AG08396 (cell line): ENCODE measurements at regions not wholly inside any gene's neighbourhood (a gene's known extent, or its start where the extent isn't known, plus 50 kb on each side); places are given as distances from the start of the nearest gene placed in this dataset.
"Not testable (repeated sequence)": the region's sequence is repeated elsewhere in the genome, so short reads cannot be mapped to it uniquely, and the experiment has no call there.

ENCODE experiments used
- DNase-seq: peaks from one replicate; pipeline ENCODE4 v3.0.0; 2012; ENCODE audit warnings: low spot score, mixed read lengths

GRCh38 chr3:177457204-177457603 is 259.9 kb upstream of the TBL1XR1 start:
- DNase-seq = not testable (repeated sequence)

DNA sequence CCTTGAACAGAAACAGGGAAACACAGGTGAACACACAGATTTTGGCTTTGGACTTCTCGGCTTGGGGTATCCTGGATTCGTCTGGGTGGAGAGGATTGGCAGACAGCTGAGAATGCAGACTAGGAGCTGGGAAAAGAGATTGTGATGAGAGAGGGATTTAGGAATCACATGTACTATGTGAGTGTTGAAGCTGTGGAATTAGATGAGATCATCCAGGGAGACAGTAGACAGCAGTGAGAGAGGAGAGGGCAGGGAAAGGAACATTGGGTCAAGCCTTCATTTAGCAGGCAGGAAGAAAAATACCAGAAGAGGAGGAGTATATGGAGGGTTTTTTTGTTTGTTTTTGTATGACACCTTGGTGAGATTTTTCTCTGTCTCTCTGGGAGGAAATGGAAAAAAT is 262.1 kb upstream of the TBL1XR1 start:
- DNase-seq = peak; percentile 50

DNA sequence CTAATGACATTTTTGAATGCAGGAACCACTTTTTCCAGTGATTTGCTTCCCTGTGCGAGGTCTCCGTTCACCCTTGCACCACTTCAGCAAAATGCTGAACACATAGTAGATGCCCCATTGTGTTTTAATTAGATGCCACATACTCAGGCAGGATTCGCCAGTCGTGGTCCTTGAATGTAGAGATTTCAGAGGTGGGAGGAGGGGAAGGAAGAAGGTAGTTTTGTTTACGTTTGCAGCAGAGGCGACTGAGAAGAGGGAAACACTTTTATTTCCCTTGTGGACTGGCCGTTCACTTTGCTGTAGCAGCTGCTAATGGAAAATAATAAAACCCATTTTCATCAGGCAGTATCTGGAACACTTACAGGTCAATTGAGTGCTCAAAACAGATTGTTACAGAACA is 262.8 kb upstream of the TBL1XR1 start:
- DNase-seq = no peak

- no peak for DNase-seq
Measured at GRCh38 chr3:177461765-177462164, 264.5 kb upstream of the TBL1XR1 start.

GRCh38 chr3:177463341-177463740 is 266.1 kb upstream of the TBL1XR1 start:
- DNase-seq = not testable (repeated sequence)

DNA sequence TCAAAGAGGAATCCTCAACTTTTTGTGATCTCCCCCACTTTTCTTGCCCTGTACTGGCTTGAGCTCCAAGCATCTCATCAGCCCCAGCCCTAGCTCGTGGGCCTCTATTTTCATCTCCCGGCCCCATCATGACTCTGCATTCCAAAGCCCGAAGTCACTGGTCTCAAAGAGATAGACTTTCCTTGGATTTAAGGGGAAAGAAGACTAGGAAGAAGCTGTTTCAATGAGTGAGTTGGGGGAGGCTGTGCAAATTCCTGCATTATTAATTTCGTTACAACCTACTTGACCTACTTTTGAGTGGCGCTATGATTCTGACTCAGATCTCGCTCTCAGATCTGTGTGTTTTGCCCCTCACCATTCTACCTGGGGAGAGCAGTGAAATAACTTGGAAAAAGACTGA is 266.6 kb upstream of the TBL1XR1 start:
- peak; percentile 51 for DNase-seq

- DNase-seq = no peak
Measured at GRCh38 chr3:177464392-177465256, 267.3 kb upstream of the TBL1XR1 start.

GRCh38 chr3:177465257-177465642 is 268.0 kb upstream of the TBL1XR1 start:
- DNase-seq = no peak

DNA sequence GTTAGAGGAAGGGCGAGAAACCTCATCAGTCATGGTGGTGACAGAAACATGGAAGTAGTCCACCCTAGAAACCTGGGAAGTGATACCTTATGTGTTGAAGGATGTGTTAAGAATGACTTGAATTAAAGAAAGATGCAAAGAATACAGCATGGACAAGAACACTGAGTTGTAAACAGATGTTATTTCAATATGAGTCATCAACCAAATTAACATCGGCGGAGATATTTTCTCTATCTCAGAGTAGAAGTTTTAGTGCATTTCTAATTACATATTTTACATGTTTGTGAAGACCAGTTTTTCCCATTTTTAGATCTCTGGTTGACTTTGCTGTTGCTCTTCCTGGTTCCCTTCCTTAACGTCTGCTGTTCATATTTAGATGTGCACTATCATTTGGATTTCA is 268.8 kb upstream of the TBL1XR1 start:
- DNase-seq = no peak

DNA sequence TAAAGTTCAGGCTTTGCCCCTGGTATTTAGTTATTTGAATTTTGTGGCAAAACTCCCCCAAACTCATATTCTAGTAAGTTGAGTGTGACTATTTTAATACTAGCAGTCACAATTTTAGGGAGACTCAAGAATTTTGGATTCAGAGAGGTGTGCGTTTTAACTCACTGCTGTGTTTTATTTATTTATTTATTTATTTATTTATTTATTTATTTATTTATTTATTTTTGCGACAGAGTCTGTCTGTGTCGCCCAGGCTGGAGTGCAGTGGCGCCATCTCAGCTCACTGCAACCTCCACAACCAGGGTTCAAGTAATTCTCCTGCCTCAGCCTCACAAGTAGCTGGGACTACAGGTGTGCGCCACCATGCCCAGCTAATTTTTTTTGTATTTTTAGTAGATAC is 269.3 kb upstream of the TBL1XR1 start:
- not testable (repeated sequence) for DNase-seq

- no peak for DNase-seq
Measured at GRCh38 chr3:177467247-177467985, 270.1 kb upstream of the TBL1XR1 start.

- peak; percentile 70 for DNase-seq
Measured at GRCh38 chr3:177468331-177468730, 271.0 kb upstream of the TBL1XR1 start.

DNA sequence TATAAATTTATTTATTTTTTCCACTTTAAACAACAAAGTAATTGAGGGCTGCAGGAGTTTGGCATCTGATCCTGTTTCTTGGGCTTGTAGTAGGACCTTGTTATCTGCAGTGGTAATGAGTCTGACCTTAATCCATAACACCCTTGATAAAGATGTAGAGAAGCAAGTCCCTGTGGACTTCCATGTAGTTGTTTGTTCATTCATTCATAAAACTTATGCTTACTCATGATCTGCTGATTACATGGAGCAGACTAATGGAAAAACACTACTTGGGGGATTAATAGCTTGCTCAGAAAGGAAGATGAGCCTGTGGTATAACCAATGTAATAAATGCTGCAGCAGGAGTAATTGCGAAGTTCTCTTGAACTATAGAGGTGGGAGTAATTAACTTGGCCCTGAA is 271.5 kb upstream of the TBL1XR1 start:
- DNase-seq = no peak

DNA sequence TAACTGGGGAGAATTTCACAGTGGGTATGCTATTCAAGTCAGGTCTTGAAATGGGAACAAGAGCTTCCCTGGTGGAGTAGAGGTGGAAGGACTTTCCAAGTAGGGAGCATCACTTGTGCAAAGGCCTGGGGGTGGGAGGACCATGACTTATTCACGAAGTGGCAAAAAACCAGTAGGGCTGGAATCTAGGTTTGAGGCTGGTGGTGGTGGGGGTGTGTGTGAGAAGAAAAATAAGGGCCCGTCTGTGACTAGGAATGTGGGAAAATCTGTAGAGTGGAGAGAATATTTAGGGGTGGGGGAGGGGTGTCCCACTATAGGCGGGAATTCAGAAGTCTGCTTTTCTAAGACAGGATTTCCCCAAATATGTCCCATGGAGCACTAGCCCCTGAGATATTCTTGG is 271.9 kb upstream of the TBL1XR1 start:
- no peak for DNase-seq

DNA sequence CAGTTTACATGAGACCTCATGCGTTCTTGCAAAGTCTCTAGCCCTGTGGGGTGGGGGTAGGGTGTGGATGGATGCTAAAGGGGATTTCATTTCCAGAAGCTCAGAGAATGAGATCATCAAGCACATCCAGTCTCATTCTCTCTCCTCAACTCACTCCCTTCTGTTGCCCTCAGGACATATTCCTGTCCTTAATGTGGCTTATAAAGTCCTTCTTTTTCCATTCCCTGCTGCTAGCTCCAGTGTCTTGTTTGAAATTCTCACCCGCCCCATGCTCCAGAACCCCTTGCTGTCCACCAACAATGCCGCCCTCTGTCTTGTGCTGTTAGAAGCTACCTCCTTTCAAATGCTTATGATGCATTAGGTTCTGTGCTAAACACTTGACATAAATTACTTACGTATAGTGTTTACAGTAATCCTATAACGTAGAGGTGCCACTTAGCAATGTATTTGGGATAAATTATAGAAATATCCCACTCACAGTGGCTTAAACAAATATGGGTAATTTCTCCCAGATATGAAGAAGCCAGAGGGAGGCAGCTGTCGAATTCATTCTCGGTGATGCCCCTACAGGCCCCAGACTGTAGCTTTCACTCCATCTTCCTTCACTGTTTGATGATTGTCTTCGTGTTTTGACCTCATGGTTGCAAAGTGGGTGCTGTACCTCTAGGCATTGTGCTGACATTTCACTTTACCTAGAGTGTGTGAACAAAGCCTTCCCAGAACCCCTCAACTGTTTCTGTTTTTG is 273.1 kb upstream of the TBL1XR1 start:
- no peak for DNase-seq

GRCh38 chr3:177471733-177472480 is 274.6 kb upstream of the TBL1XR1 start:
- no peak for DNase-seq

GRCh38 chr3:177473184-177473583 is 275.9 kb upstream of the TBL1XR1 start:
- DNase-seq = no peak

DNA sequence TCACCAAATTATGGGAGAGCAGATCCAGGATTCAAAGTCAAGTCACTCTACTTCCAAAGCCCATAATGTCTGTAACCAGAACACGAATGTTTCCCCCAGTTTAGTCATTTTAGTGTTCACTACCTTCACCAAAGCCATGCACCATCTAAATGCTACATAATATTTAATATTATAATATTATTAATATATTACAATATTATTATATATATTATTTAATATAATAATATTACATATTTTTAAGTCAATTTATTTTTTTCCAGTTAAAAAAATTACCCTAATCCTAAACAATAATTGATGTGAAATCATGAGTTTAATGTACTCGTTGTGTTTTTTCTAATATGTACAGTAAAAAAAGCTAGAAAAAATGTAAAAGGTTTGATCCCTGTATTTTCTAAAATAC is 276.6 kb upstream of the TBL1XR1 start:
- no peak for DNase-seq

DNA sequence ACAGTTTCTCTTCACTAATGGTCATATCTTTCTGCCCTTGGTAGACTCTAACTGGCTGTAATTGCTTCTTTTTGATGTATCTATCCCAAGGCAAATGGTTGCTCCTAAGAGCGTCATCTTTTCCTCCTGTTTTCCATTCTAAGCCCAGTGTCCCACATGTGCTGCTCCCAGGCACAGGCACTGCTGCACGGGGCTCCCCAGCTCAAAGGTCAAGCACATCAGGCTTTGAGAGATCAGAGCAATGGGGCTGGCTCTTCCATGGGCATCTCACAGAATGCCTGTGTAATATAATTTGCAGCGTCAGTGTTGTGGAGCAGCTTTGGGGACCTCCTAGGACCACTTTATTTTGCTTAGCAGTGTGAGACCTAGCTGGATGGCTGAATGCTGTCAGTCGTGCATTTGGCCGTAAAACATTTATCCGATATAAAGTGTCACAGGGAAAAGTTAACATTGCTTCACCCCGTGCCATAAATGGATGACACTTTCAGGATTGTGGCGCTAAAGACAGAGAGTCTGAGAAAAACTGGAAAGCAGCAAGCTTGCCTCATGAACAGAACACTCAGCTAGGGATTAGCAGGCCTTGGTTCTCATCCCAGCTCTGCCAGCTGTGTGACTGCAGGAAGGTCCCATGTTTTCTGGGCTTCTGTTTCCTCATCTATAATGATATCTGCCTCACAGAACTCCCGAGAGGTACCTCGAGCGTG is 277.5 kb upstream of the TBL1XR1 start:
- no peak for DNase-seq

DNA sequence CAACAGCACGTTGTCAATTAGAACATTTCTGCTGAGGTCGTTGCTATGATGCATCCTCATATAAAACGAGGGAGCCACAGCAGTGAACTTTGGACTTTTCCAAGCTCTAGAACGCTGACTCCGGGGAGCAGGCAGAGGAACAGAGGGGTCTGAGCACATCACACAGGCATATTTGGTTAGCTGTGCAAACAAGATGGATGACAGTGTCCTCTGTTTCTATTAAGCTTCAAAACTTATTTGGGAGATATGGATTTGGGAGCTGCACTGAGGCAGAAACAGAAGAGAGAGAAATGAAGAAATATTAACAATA is 278.0 kb upstream of the TBL1XR1 start:
- DNase-seq = no peak

DNA sequence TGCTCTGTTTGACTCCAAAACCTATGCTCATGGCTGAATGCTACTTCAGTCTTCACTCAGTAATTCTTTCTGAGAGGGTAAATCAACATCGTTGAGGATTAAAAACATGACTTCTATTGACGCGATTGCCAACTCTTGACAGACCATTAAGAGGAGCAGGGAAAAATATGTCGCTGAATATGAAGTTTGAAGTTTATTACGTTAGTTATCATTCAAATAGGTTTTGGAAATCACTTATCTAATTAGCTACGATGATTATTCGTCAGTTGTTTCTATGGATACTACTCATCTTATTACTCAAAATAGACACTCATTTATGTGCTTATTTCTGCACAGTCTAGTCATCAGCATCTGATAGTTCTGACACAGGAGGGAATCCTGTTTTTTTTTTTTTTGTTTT is 279.2 kb upstream of the TBL1XR1 start:
- DNase-seq = no peak
